Panc1 (cell line): ENCODE measurements at regions not wholly inside any gene's neighbourhood (a gene's known extent, or its start where the extent isn't known, plus 50 kb on each side); places are given as distances from the start of the nearest gene placed in this dataset.

Experiments
- ATAC-seq: fragments of 200-7000 bp; cut with Tn5 transposase; 2 replicates; pipeline ENCODE4 v1.9.1; 2020; ENCODE audit warnings: mild to moderate bottlenecking, moderate library complexity
- BruUV-seq: library from RNA; stranded (reverse); fragments of 400-500 nt; replicated peaks from 2 replicates; lab custom pipeline; 2021; lab: Mats Ljungman, UMichigan
- CTCF ChIA-PET: fragments of 300-600 bp; sonication (Branson Sonifier 250); formaldehyde crosslinking; loops from one replicate; lab custom pipeline; 2022; ENCODE audit warnings: antibody characterized with exemption; lab: Charles Lee
- POLR2A ChIA-PET: fragments of 300-600 bp; sonication (Branson Sonifier 250); formaldehyde crosslinking; loops from one replicate; lab custom pipeline; 2022; ENCODE audit warnings: antibody characterized with exemption; lab: Charles Lee
- DNase-seq: peaks from one replicate; pipeline ENCODE4 v3.0.0-alpha.2; 2010; ENCODE audit warnings: low read depth, low spot score
- H3K27ac ChIP-seq: 2 replicates; pipeline ENCODE4 v1.5.1; 2011; ENCODE audit warnings: mild to moderate bottlenecking, low read length, inconsistent platforms
- H3K27me3 ChIP-seq: fragments of 200-500 bp; sonication (Bioruptor generic); 2 replicates; pipeline ENCODE4 v1.6.0; 2014; ENCODE audit warnings: low read length, inconsistent platforms; ENCODE audit not compliant: control insufficient read depth, insufficient read depth
- H3K36me3 ChIP-seq: fragments of 200-500 bp; sonication (Bioruptor generic); 2 replicates; pipeline ENCODE4 v1.5.1; 2014; ENCODE audit warnings: inconsistent platforms, mild to moderate bottlenecking, low read length, moderate library complexity; ENCODE audit not compliant: control insufficient read depth, insufficient read depth
- H3K4me1 ChIP-seq: 2 replicates; pipeline ENCODE4 v1.5.1; 2011; ENCODE audit warnings: inconsistent platforms, mild to moderate bottlenecking, low read length, moderate library complexity; ENCODE audit not compliant: control insufficient read depth, insufficient read depth
- H3K4me3 ChIP-seq, 2 experiments: 2 replicates each; pipeline ENCODE4 v1.5.1; 2011 to 2012; ENCODE audit warnings: low read depth in 2 of 2, low read length in 2 of 2, mild to moderate bottlenecking in 2 of 2, inconsistent platforms in 1 of 2, moderate library complexity in 1 of 2
- H3K9me3 ChIP-seq: fragments of 200-500 bp; sonication (Bioruptor generic); 2 replicates; pipeline ENCODE4 v1.5.1; 2014; ENCODE audit warnings: low read depth, mild to moderate bottlenecking, inconsistent platforms, low read length, moderate library complexity; ENCODE audit not compliant: control insufficient read depth, insufficient read depth
- CTCF ChIP-seq: fragments of 450-650 bp; IDR thresholded peaks from 2 replicates; pipeline ENCODE4 v1.5.1; 2017; ENCODE audit warnings: mild to moderate bottlenecking
- POLR2AphosphoS5 ChIP-seq: IDR thresholded peaks from 2 replicates; pipeline ENCODE4 v1.6.1; 2012; ENCODE audit warnings: mild to moderate bottlenecking, low read depth, low read length, moderate library complexity
- REST ChIP-seq, 2 experiments: IDR thresholded peaks; 2 replicates each; pipeline ENCODE4 v1.6.1; 2011 to 2012; ENCODE audit warnings: low read depth in 2 of 2, control low read depth in 1 of 2, low read length in 1 of 2, mild to moderate bottlenecking in 1 of 2, moderate library complexity in 1 of 2; ENCODE audit not compliant: insufficient read depth in 1 of 2
- SIN3A ChIP-seq: IDR thresholded peaks from 2 replicates; pipeline ENCODE4 v1.6.1; 2012; ENCODE audit warnings: low read depth, mild to moderate bottlenecking, low read length, moderate library complexity, borderline replicate concordance; ENCODE audit not compliant: insufficient read depth
- TCF7L2 ChIP-seq: IDR thresholded peaks from 2 replicates; pipeline ENCODE4 v1.6.1; 2011; ENCODE audit warnings: mild to moderate bottlenecking, low read depth, low read length, inconsistent platforms
- in situ Hi-C: cut with HindIII; loops from 2 replicates; pipeline ENCODE4 v1.10.0; 2016; ENCODE audit warnings: low sequenced_read_pairs, low pct_unique_long_range_greater_than_20kb
- intact Hi-C: fragments of 100-400 bp; cut with micrococcal nuclease; formaldehyde crosslinking; loops from one replicate; pipeline ENCODE4 v1.10.0; 2022; ENCODE audit not compliant: unreplicated experiment

GRCh38 chr1:56212143-56212542, 367.2 kb downstream of the PLPP3 start:
- DNase-seq (no peak), ATAC-seq (no peak)
- no peak overlapping the region for H3K4me3 ChIP-seq
- ChIA-PET POLR2A (no interaction called here), CTCF (no interaction called here)
- in situ Hi-C loops (no loop called here), intact Hi-C loops (no loop called here)
- no peaks in the 10 kb centered on the region for H3K27me3 ChIP-seq
- no peak overlapping the region for H3K27ac ChIP-seq
- BruUV-seq, result no TSS peak
- TF ChIP-seq TCF7L2, result no peak
- no peaks in the 10 kb centered on the region for H3K9me3 ChIP-seq
- H3K4me1 ChIP-seq, result no peaks in the 10 kb centered on the region
- H3K36me3 ChIP-seq, result no peaks in the 10 kb centered on the region

- BruUV-seq, result no TSS peak
- DNase-seq (no peak), ATAC-seq (no peak)
- Histone ChIP-seq H3K36me3 (no peaks in the 10 kb centered on the region), H3K4me1 (no peaks in the 10 kb centered on the region), H3K9me3 (no peaks in the 10 kb centered on the region), H3K4me3 (no peak overlapping the region), H3K27ac (no peak overlapping the region), H3K27me3 (no peaks in the 10 kb centered on the region)
- in situ Hi-C loops, result no loop called here
- TF ChIP-seq TCF7L2 (no peak), SIN3A (no peak), CTCF (no peak), REST (IDR thresholded peaks at IDR 0.05; ENCODE audit: insufficient read depth in 1 of 2, low read depth in 2 of 2, low read length in 1 of 2) (no peak), POLR2AphosphoS5 (no peak)
- intact Hi-C loops, result no loop called here
- ChIA-PET POLR2A (no interaction called here), CTCF (no interaction called here)
Measured at GRCh38 chr1:56206391-56206790, 373.0 kb downstream of the PLPP3 start.

- ChIA-PET CTCF (no interaction called here), POLR2A (no interaction called here)
- Histone ChIP-seq H3K36me3 (no peaks in the 10 kb centered on the region), H3K27me3 (no peaks in the 10 kb centered on the region), H3K27ac (no peak overlapping the region), H3K4me3 (no peak overlapping the region), H3K4me1 (no peaks in the 10 kb centered on the region), H3K9me3 (no peaks in the 10 kb centered on the region)
- DNase-seq, result no peak
- in situ Hi-C loops, result no loop called here
- no TSS peak for BruUV-seq
- no peak for ATAC-seq
- no peak for TF ChIP-seq TCF7L2
- intact Hi-C loops, result no loop called here
Measured at GRCh38 chr1:56204206-56204605, 375.2 kb downstream of the PLPP3 start.
